ENCODE measurements at regions not wholly inside any gene's neighbourhood (a gene's known extent, or its start where the extent isn't known, plus 50 kb on each side); places are given as distances from the start of the nearest gene placed in this dataset.

DNA sequence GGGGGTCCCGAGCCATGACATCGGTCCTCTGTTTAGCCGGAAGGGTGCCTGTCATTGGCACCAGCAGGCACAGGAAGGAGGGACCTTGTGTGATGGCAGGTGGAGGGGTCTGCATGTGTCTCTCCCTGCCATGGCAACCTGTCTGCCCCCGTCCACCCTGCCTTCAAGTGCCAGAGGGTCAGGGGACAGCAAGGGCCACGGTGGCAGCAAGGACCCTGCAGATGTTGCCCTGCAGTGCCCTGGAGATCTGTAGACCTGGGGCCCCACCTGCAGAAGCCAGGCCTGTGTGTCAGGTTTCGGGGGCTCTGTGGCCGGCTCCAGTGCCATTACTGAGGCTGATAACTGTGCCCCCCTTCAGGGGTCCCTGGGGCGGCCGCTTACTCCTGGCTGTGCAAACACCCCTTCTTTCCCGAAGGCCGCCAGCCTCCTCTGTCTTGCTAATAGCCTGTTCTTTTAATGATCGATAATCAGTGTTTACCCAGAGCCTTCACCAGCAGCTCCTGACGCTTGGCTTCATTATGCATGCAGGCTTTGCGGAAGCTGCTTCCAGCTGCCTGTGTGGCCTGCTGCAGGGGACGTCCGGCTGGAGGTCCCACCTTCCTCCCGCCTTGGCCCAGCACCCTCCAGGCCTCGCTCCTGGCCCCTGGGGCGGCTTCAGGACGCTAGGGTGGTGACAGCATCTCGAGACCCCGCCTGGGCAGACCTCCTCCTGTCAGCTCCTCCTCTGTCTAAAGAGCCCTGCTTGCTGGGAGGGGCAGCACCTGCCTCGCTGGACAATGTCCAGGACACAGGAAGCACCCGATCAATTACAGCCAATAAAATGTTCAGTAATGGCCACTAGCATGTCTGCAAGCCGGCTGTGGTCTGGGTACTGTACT lies 153.0 kb downstream of the KIF26A start:
- DNase-seq (ENCODE audit: low read depth): no peak

DNA sequence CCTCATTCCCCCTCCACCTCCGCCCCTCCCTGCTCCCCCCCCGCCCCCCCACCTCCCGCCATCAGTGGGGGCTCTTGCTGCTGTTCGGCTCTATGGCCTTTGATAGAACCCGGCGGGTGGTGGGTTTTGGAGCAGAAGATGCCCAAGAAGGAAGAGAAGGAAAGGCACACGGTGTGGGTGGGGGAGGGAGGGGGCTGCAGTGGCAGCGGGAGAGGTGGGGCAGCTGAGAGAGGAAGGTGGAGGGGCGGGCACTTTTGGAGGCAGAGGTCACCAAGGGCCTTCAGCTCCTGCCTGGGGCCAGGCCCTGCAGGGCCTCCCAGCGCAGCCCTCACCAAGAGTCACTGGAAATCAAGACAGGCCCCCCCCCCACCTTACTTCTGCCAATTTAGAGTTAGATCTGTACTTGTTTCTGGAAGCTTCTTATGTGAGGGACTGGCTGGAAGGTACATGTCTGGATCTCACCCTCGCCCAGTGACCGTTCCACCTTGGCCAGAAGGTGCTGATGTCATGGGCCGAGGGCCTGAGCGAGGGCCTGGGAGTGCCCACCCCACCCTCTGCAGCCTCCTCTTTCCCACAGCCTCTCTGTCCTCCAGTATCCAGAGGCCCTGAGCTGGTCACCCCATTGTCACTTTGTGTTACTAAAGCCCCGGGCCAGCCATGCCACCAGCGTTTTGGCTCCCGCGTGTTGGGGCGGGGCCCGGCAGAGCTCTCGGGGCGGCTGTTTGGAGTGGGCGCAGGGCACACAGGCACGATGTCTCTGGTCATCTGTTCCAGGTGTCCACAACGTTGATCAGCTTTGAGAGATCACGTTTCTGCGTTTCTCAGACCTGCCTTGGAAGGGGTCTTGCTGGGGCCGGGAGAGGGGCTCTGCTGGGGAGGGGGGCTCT lies 153.9 kb downstream of the KIF26A start:
- no peak for DNase-seq (ENCODE audit: low read depth)

DNA sequence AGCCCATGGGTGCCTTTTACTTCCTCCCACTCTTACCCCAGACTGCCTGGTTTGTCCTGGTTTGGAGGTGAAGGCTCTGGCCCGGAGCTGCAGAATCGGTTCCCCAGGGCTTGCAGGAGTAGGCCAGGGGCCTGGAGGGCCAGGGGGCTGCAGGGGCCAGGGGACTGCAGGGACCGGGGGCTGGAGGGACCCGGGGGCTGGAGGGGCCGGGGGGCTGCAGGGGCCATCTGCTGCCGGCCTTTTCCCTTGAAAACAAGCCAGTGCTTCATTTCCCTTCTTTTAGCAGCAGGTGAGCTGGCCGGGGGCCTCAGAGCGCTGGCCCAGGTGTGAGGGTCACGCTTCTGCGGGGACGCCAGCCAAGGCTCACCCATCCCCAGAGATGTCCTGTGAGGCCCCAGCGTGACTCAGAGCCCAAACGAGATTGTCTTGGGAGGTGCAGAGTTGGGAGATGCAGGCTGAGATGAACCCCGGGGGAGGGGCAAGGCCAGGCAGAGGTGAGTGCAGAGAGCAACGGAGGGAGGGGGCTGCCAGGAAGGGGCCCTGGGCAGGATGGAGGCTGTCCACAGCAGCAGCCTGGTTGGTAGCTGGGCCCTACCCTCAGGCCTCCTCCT lies 154.9 kb downstream of the KIF26A start:
- no peak for DNase-seq (ENCODE audit: low read depth)

DNA sequence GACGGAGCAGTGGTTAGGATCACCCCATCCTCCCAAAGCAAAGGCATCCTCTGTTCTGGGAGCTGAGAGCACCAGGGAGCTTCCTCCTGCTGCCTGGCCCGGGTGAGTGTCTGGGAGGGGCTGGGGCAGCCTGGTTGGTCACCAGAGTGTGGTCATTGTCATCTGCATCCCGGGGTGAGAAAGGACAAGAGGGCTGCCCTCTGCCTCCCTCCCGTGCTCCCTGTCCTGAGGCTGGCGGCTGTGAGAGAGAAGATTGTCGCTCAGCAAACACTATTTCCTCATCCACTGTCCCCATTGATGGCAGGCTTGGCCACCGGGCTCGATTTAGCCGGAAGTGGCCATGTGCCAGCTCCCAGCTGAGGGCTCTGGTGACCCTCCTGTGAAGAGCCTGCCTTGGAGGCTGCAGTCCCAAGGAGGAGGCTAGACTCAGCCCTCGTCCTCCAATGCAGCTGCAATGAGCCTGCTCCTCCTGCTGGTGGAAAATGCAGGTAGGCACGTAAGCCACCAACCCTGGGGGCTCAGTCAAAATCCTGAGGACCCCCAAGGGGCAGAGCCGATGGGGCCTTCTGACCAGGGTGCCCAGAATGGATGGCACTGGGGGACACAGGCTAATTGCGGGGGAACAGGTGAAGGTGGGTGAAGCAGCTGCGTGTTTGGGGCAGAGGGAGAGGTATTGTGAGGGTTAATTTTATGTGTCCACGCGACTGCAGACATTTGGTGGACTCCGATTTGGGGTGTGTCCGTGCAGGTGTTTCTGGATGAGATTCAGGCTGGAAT lies 155.7 kb downstream of the KIF26A start:
- DNase-seq (ENCODE audit: low read depth): no peak

DNA sequence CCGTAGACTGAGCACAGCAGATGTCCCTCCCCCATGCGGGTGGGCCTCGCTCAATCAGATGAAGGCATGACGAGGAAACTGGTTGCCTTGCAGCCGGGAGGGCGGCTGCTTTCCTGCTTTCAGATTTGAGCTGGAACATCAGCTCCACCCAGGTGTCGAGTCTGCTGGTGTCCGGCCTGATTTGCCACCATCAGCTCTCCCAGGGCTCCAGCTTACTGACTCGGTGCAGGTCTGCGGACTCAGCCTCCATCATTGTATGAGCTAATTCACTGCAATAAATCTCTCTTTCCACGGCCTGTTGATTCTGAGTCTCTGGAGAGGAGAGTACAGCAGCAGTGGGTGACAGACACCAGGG lies 156.2 kb downstream of the KIF26A start:
- DNase-seq (ENCODE audit: low read depth): no peak

DNA sequence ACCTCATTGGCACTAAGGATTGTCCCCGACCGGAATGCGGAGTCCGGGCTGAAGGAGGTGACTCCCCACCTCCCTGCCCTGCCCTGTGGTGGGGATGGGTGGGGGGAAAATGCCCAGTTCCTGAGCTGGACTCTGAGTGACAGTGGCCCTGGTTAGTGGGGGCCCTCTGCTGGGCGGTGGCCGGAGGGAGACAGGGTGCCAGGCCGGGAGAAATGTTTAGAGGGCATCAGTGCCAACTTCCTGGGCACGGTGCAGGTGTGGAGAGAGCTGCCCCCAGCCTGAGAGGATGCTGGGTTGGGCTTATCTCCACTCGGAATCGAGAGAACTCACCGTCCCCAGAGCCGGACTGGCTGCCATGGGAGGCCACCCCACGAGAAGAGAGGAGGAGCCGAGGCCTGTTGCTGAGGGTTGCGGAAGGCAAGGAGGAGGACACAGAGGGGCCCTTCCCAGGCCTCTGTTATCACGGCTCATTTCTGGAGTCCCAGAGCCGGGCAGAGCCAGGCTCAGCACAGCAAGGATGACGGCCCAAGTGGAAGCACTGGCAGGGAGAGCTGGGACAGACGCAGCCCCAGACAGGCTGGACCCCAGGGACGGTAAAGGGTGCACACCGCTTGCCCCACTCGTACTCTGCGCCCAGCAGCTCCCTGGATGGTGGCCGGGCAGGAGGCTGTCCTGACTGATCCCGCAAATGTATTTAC lies 156.7 kb downstream of the KIF26A start:
- DNase-seq (ENCODE audit: low read depth): no peak

DNA sequence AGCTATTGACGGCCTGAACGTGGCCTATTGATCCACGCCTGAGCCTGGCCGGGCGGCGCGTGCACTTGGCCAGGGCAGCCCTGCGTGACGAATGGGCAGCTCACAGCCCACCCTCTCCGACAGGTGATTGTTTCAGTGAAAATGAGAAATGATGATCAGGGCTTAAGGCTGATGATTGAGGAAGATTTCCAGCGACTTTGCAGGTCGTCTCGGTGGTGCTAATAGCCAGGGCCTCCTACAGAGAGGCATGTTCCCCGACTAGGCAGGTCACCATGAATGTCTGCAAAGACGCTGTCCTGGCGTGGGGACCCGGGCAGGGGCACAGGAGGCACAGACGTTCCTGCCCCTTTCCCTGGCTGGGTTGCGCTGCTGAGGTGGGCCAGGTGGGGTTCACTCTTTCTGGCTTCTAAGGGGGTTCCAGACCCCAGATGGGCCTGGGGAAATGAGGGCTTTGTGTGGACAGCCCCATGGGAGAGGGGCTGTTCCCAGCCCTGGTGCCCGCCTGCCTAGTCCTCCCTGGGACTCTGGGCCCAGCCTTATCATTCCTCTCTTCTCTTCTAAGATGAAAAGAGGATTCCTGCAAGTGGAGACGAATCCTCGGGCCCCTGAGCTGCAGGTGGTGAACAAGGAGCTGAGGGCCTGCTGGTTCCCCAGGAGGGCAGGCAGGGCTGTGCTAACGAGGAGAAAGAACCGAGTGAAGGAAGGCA lies 157.4 kb downstream of the KIF26A start:
- no peak for DNase-seq (ENCODE audit: low read depth)

DNA sequence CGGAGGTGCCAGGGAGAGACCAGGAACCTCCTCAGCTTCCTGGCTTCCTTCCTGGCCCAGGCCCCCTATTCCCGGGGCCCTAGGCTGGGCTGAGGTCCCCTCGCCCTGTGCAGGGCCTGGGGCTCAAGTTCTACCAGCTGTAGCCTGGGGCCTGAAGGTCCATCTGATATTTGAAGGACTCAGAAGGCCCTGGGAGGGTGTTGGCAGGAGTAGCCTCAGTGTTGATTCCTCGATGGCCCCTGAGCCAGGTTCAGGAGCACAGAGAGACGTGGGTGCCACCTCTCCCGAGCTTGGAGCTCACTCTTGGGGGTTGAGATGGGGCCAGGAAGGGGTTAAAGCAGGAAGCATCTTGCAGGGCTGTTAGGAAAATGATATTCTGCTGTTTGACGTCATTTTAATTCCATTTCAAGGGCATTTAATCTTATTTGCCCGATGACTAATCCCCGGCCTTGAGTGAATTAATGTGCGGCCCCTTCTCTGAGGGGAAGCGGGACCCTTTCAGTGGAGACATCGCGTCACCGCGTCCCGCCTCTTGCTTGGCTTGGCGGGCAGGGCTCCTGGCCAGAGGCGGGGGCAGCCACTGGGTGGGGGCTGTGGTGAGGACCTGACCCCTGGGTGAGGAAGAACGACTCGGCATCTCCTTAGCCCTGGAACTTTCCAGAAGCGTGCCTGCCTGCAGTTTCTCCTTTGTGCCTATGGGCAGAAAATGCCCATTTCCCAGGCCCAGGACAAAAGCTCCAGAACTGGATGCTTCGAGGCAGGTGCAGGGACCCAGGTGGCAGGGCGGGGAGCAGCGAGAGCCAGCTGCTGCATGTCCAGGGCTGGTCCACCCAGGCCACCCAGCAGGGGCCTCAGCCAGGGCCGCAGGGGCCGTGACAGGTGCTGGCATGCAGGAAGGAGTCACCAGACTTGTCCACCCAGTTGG lies 158.3 kb downstream of the KIF26A start:
- no peak for DNase-seq (ENCODE audit: low read depth)

DNA sequence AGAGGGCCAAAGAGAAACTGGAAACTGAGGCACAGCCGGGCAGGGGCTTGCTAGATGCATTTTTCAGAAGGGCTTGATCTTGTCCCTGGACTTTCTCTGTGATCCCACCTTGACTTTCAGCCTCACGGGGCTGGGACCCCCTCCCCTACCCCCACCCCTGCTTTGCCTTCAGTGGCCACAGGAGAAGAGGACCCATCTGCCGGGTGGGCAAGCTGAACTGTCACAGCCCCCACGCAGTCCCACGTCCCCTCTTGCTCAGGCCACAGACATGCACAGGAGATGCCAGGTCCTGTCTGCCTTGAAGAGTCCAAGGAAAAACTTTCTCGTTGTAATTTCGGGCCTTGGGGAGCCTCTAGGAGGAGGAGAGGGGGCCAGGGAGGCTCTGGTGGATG lies 158.9 kb downstream of the KIF26A start:
- no peak for DNase-seq (ENCODE audit: low read depth)

DNA sequence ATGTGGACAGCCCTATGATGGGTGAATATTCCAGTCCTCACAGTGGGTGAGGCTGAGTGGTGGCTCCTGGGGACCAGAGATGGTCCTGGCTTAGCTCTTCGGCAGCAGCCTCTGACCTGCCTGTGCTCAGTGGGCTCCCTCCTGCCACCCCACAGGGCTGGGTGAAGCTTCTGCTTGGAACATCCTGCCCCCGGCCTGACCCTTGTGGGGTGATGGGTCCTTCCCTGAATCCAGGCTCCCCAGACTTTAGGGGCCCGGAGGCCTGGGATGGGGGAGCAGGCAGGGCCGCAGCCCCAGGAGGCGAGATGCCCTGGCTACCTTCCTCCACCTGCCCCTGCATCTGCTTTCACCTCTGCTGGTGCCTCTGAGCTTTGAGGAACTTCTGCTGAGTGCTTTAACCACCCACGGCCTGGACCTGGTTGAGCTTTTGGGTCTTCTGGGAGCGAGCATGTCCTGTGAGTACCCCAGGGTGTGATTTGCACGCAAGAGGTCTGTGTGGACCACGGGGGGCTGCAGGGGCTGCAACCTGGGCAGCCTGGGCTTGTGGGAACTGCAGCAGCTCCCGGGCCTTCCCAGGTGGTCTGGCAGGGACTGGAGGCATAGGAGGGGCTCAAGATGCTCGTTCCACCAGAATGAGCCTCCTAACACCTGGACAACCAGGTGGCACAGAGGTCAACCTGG lies 159.5 kb downstream of the KIF26A start:
- DNase-seq (ENCODE audit: low read depth): no peak

DNA sequence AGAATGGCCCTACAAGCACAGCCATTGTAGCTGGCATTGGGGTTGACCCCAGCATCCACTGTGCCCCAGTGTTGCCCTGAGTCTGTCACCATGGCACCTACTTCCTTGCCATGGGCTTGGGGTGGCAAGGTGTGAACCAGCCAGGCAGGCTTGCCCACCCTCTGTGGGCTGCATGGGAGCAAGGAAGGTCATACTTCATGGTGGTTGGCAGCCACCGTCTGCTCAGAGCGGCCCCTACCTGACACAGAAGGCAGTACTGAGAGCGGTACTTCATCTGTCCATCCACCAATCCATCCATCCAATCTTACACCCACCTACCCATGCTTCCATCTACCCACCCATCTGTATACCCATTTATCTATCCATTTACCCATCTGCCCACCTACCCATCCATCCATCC lies 160.1 kb downstream of the KIF26A start:
- DNase-seq (ENCODE audit: low read depth): no peak

DNA sequence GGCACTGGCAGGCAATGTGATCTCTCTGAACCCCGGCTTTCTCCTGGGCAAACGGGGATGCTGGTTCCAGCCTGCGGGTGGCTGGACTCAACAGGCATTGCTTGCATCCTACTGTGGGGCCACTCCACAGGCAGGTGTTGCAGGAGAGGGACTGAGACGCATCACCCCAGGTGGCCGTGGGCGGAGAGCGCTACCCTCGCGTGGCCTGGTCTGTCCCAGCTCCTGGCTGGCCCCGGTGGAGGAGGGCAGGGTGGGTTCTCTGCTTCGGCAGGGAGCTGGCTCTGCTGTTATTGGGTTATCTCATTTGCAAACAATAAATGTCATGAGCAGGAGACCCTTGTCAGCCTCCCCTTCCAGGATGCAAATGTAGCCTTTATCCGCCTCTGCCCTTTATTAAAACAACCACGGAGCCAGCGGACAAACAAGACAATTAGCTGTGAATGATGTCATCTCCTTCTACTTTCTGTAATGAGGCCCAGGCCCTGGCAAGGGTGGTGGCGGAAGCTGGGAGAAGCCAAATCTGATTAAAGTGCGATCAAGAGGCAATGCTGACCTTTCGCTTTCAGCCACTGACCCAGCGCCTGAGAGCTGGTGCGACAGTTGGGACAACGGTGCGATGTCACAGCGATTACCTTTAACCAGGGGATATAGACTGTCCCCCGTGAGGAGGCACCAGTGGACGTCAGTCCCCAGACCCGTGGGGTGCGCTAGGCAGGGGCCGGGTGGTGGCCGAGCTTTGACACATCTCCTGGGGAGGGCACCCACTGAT lies 161.8 kb downstream of the KIF26A start:
- no peak for DNase-seq (ENCODE audit: low read depth)

DNA sequence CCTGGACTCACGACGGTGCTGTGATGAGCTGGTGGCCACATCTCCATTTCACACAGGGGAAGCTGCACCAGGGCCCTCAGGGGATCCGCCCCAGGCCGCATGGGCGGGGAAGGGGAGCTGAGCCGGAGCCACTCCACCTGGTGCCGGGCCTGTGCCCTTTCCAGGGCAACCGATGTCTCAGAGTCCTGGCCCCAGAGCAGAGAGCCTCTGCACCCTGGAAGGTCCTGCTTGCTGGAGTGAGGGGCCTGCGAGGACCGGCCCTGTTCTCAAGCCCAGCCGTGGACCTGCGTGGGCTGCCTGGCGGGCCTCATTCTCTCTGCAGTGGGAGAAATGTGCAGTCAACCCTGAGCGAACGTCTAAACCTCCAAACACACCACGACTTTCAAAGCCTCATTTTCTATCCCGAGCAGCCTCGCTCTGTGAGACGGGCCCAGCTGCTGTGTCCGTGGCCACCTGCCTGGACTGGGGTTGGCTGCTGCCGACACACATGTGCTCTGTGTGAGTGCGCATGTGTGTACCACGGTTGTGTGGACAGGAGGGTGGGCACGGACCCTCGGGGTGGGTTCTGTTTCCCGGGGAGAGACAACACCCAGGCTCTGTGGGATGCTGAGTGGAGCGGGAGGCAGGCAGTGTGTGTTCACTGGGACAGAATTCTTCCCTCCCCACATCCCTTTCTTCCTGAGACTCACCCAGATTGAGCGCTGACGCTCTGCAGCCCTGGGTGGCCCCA lies 163.5 kb downstream of the KIF26A start:
- DNase-seq (ENCODE audit: low read depth): no peak

DNA sequence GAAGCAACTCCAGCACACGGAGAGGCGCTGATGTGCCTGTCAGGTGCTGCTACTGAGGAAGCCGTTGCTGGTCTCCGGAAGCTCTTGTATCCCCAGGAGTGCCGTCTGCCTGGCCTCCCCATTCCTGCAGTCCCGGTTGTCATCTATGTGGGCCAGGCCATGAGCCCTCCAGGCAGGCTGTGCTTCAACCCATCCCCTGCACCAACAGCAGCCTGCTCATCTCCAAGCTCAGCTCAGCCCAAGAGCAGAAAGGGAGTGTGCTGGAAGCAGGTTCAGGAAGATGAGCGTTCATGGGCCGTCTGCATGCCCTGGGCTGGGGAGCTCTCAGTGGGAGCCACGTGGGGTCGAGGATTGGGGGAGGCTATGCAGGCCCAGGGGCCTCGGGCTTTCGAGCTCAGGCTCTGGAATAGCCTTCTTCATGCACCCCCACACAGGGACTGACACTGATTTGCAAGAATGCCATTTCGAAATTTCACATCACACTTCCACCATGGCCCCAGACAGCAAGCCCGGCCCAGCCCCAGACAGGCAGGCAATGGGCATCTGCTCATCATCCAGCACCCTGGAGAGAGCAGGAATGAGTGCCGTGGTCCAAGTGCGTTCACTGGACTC lies 164.5 kb downstream of the KIF26A start:
- DNase-seq (ENCODE audit: low read depth): no peak

DNA sequence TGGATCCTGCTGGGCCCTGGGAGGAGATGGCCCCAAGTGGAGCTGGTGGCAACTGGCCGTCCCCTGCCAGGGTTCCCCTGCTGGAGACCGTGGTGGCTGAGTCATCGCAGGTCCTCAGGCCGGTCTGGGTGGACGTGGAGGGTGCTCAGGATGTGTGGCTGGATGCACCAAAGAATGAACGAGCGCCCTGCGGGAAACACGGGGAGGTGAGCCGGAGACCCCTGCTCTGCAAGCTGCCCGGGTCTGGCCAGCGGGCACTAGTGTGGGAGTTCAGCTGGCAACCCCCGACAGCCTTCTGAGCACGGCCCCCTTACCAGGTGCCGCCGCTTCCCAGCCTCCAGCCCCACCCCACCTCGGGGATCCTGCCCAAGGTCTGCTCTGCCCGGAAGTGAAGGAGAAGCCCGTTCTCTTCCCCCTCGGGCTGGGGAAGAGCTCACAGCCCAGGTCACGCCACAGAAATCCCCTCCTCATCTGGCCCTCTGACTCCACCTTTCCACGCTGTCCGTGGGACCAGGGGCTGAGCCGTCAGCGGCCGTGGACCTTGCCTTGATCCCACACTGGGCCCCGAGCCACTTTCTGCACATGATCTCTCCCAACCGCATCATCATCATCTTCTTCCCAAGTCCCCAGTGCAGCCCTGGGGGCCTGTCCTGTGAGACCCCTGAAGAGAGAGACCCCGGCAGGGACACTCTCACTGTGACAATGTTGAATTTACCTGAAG lies 165.5 kb downstream of the KIF26A start:
- no peak for DNase-seq (ENCODE audit: low read depth)
